AG10803 (cell line): ENCODE measurements at regions not wholly inside any gene's neighbourhood (a gene's known extent, or its start where the extent isn't known, plus 50 kb on each side); places are given as distances from the start of the nearest gene placed in this dataset.

ENCODE experiments used
- DNase-seq: peaks from one replicate; pipeline ENCODE4 v3.0.0; 2010; ENCODE audit warnings: low read depth
- H3K4me3 ChIP-seq: 2 replicates; pipeline ENCODE4 v1.5.1; 2011; ENCODE audit warnings: mild to moderate bottlenecking, low read length, control low read depth
- CTCF ChIP-seq: conservative IDR thresholded peaks from 2 replicates; pipeline ENCODE4 v1.5.1; 2011; ENCODE audit warnings: mild to moderate bottlenecking, low read length, control low read depth, inconsistent platforms

- no peak for TF ChIP-seq CTCF
- no peak overlapping the region for H3K4me3 ChIP-seq
- no peak for DNase-seq
These were observed 74.3 kb upstream of the MLN start for GRCh38 chr6:33877982-33878535.

DNA sequence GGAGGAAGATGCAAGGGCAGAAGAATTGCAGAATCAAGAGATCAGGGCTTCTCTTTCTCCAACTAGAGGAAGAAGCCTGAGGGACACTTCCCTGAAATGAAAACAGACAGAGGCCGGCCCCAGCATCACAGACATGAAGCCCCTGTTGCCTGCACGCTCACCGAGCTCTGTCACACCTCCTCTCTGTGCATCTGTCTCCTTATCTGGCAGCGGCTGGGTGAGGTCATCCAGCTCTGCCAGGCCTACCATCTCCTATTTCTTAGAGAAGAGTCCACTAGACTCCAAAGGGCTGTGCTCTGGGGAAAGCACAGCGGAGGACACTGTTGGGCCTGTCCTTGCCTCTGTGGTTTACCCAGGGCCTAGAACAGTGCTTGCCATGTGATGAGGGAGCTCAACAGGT lies 71.9 kb upstream of the MLN start:
- TF ChIP-seq CTCF = no peak
- H3K4me3 ChIP-seq = no peak overlapping the region
- no peak for DNase-seq

GRCh38 chr6:33875141-33875581 lies 71.4 kb upstream of the MLN start:
- no peak overlapping the region for H3K4me3 ChIP-seq
- no peak for DNase-seq
- no peak for TF ChIP-seq CTCF

GRCh38 chr6:33874136-33874760 lies 70.4 kb upstream of the MLN start:
- DNase-seq = no peak
- no peak for TF ChIP-seq CTCF
- no peak overlapping the region for H3K4me3 ChIP-seq

GRCh38 chr6:33872761-33873160 lies 69.0 kb upstream of the MLN start:
- no peak overlapping the region for H3K4me3 ChIP-seq
- no peak for DNase-seq
- no peak for TF ChIP-seq CTCF

- no peak for DNase-seq
- TF ChIP-seq CTCF = no peak
- no peak overlapping the region for H3K4me3 ChIP-seq
These were observed 66.1 kb upstream of the MLN start for GRCh38 chr6:33869826-33870423.

DNA sequence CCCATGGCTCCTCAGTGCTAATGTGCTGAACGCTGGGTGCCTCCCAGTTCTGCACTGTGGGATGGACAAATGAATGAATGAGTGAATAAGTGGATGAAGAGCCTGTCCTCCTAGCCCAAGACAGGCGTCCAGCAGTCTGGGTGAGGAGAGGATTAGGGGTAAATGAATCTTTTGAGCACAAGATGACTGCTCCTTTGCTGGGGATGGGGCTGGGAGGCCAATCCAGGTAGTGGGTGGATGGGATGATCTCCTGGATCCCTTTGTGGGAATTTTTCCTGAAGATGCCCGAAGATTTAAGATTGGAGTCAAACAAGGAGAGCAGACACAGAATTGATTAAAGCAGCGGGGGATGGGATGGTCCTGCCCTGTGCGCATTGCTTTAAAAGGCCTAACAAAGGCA lies 65.3 kb upstream of the MLN start:
- no peak for DNase-seq
- TF ChIP-seq CTCF = no peak

More for the DNA sequence above, 65.3 kb upstream of the MLN start:
- H3K4me3 ChIP-seq = no peak overlapping the region
